Daoy (cell line): ENCODE measurements at regions not wholly inside any gene's neighbourhood (a gene's known extent, or its start where the extent isn't known, plus 50 kb on each side); places are given as distances from the start of the nearest gene placed in this dataset.
"Not testable (repeated sequence)": the region's sequence is repeated elsewhere in the genome, so short reads cannot be mapped to it uniquely, and the experiment has no call there.

Experiments
- DNase-seq: peaks from one replicate; pipeline ENCODE4 v3.0.0-alpha.2; 2015; ENCODE audit warnings: low read depth

GRCh38 chr10:33037726-33038125 is 79.7 kb upstream of the ITGB1 start:
- DNase-seq: no peak

DNA sequence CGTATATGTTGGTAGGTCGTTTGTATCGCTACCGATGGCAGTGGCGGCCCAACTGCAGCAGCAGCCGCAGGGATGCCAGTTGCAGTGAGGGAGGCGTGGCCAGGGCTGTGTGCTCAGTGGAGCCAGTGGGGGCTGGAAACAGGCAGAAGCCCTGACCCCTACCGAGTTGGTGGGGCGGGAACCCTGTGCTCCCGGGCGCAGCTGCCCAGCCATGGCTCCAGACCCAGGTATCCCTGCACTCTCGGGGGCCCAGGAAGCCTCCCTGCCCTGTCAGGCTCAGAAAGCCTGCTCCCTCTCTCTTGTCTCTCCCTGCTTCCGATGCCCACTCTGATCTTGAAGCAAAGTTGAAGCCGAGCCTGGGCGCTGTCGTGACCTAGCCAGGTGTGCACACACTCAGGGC is 78.6 kb upstream of the ITGB1 start:
- no peak for DNase-seq

DNA sequence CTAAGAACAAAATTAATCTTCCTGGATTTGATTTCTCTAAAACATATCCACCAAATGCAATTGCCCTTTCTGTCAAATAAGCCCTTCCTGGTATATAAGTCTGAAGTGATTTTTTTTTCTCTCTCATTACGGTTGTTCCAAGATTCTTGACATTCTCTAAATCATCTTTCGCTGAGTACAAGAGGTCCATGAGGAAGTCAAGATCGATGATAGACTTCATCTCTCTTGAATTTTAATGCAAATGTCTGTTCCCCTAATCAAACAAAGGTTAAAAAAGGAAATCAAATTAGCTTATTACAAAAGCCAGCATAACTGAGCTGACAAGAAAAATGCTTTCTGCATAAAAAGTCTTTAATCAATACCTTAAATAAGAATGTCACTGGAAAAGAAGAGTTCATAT is 77.4 kb upstream of the ITGB1 start:
- no peak for DNase-seq

DNA sequence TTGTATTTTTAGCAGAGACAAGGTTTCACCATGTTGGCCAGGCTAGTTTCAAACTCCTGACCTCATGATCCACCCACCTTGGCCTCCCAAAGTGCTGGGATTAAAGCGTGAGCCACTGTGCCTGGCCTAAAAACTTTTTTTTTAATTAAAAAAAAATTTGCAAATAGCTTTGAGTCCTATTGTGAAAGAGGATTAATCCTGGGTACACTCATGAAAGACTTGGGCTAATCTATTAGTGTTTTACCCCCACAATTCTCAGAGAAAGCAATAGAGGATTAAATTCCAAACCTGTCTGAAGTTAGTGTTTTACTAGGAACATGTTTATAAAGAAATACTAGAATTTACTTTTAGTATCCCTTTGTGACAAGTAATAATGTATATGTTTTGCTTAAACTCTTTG is 76.9 kb upstream of the ITGB1 start:
- DNase-seq: no peak

- peak; percentile 38 for DNase-seq
Measured at GRCh38 chr10:33032654-33033151, 74.7 kb upstream of the ITGB1 start.

DNA sequence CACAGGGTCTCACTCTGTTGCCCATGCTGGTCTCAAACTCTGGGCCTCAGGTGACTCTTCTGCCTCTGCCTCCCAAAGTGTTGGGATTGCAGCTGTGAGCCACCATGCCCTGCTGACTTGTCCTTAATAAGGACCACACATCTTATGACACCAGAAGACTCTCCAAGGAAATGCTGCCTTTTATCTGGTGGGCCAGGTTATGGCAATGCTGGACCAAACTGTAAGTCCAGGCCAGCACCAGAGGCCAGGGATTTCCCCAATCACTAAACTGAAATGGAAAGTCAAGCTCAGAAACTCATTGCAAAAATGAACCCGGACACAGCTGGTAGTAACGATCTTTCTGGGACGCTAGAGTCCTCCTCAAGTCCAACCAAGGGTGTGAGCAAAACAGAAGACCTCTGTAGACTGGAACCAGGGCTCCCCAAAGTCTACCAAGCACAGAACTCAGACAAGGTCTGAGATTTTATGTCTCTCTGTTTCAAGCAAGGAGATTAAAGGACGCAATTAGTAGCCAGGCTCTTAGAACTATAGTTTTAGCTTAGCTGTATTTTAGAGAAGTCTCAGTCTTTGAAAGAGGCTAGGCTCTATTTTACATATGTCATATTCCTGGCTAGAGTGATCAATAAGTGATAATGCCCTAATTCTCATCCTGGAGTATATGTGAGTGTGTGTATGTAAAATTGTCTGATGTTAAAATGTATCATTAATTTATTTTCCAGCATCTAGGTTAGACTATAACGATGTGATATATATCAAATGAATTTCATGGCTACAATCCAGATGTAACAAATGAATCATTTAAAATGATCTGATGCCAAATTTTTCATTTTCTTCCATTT is 74.0 kb upstream of the ITGB1 start:
- DNase-seq: no peak

DNA sequence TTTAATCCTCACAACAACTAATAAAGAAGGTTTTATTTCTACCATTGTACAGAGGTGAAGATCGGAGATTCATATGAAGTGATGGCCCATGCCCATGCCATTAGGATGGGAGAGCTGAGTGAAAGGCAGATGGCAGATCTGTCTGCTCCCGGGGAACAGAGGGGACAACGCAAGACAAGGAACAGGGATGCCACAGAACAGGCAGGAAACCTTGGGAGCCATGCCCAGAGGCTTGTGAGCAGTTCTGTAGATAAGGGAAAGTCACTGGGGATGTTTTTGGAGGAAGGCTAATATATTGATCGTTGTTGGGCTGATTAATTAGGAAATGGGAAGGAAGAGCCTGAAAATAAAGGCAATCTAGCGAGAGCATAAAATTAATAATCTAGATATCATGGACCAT is 73.1 kb upstream of the ITGB1 start:
- DNase-seq: no peak

GRCh38 chr10:33028515-33028914 is 70.5 kb upstream of the ITGB1 start:
- DNase-seq: not testable (repeated sequence)

- DNase-seq: no peak
Measured at GRCh38 chr10:33027088-33027487, 69.1 kb upstream of the ITGB1 start.

GRCh38 chr10:33026422-33026821 is 68.4 kb upstream of the ITGB1 start:
- no peak for DNase-seq

DNA sequence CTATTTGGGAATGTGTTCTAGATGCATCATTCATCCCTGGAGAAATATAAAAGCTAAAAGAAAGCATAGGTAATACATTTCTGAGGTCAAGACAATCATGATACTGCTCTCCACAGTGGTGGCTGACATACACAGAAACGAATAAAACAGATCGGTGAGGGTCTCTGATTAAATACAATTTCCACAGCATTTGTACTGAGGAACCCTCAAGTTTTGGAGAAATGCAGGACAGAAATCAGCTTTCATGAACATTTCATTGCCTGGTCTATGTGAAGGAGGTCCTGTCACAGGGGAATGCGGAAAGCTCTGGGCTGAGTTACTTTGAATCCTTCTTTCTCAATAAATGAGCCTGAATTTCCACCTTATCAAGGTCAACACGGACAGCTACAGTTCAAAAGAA is 67.9 kb upstream of the ITGB1 start:
- no peak for DNase-seq

DNA sequence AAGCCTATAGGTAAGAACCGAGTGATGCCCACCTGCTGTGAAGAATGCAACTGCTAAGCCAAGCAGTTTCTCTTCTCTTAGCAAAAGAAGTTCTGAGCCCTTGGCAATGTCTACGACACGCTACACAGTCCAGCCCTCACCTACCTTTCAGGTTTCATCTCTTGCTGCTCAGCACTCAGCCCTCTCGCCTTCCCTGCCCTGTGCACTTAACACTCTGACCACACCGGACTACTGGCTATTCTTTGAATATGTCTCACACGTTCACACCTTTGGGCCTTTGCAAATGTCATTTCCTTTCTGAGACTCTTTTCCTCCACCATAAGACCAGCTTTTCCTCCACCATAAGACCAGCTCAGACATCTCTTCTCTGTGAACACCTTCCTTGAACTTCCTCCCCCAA is 67.0 kb upstream of the ITGB1 start:
- no peak for DNase-seq

DNA sequence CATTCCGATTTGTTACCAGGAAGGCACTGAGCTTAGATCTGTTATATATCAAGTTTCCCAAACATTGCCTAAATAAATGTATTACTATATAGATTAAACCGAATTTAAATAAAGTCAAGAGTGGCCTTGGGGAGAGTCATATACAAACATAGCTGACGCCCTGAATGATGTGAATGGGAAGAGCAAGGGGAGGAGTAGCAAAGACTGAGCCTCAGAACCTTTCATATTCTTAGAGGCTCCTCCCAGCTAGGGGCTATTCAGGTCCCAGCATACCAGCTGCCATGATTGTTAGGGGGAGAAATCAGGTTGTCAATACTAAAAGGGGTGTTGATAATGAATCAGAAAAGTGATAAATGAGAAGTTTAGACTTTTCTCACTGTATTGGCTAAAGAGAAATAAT is 64.7 kb upstream of the ITGB1 start:
- DNase-seq: no peak

GRCh38 chr10:33022090-33022489 is 64.1 kb upstream of the ITGB1 start:
- no peak for DNase-seq

DNA sequence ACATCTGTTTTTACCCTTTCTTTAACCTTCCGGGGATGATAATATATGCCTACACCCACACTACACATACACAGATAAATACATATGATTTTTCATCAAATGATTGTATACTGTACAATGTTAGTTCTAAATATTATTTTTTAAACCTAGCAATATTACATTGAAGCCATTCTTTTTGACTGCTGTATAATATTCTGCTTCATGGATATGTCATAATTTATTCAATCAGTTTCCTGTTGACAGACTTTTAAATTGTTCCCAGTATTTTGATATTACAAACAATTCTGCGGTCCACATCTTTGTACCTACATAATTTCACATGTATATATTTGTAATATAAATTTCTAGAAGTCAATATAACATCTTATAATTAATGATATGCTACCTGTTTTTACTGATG is 59.0 kb upstream of the ITGB1 start:
- no peak for DNase-seq

- peak; percentile 26 for DNase-seq
Measured at GRCh38 chr10:33015761-33016547, 57.9 kb upstream of the ITGB1 start.

- not testable (repeated sequence) for DNase-seq
Measured at GRCh38 chr10:33013331-33013730, 55.3 kb upstream of the ITGB1 start.

GRCh38 chr10:33012306-33012705 is 54.3 kb upstream of the ITGB1 start:
- no peak for DNase-seq

GRCh38 chr10:33010132-33011037 is 52.4 kb upstream of the ITGB1 start:
- peak; percentile 90 for DNase-seq

GRCh38 chr10:33009244-33010131 is 51.5 kb upstream of the ITGB1 start:
- peak; percentile 9 for DNase-seq
